Fibroblast of mammary gland (primary cell): ENCODE measurements at regions not wholly inside any gene's neighbourhood (a gene's known extent, or its start where the extent isn't known, plus 50 kb on each side); places are given as distances from the start of the nearest gene placed in this dataset.

Source experiments
- DNase-seq: peaks from one replicate; pipeline ENCODE4 v3.0.0-alpha.2; 2010; ENCODE audit warnings: low read depth
- H3K4me3 ChIP-seq: 2 replicates; pipeline ENCODE4 v1.5.1; 2011; ENCODE audit warnings: low read depth, mild to moderate bottlenecking, low read length, moderate library complexity; ENCODE audit not compliant: control insufficient read depth
- TF ChIP-seq, protein P1 (sequence below): conservative IDR thresholded peaks from 2 replicates; pipeline ENCODE4 v1.5.1; 2011; ENCODE audit warnings: low read depth, low read length, inconsistent platforms; ENCODE audit not compliant: control insufficient read depth, insufficient read depth

DNA sequence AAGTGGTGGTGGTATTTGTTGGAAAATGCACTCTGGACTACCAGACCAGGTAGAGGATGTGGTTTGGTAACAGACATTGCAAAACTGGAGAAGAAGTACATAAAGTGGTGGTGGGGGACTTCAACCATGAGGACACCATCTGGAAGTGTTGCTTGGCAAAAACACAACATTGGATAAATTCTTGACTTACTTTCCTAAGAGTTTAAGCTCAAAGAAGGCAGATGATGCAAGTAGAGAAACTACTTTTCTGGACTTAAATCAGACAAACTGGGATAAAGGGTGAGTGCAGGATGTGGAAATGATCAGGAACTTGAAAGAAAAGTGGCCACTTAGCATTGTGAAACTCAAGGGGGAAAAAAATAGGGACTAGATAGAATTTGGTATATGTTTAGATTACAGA is 487.4 kb downstream of the ZEB2 start:
- H3K4me3 ChIP-seq: no peak overlapping the region
- TF ChIP-seq, protein P1, sequence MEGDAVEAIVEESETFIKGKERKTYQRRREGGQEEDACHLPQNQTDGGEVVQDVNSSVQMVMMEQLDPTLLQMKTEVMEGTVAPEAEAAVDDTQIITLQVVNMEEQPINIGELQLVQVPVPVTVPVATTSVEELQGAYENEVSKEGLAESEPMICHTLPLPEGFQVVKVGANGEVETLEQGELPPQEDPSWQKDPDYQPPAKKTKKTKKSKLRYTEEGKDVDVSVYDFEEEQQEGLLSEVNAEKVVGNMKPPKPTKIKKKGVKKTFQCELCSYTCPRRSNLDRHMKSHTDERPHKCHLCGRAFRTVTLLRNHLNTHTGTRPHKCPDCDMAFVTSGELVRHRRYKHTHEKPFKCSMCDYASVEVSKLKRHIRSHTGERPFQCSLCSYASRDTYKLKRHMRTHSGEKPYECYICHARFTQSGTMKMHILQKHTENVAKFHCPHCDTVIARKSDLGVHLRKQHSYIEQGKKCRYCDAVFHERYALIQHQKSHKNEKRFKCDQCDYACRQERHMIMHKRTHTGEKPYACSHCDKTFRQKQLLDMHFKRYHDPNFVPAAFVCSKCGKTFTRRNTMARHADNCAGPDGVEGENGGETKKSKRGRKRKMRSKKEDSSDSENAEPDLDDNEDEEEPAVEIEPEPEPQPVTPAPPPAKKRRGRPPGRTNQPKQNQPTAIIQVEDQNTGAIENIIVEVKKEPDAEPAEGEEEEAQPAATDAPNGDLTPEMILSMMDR: no peak
- DNase-seq: peak; percentile 85

DNA sequence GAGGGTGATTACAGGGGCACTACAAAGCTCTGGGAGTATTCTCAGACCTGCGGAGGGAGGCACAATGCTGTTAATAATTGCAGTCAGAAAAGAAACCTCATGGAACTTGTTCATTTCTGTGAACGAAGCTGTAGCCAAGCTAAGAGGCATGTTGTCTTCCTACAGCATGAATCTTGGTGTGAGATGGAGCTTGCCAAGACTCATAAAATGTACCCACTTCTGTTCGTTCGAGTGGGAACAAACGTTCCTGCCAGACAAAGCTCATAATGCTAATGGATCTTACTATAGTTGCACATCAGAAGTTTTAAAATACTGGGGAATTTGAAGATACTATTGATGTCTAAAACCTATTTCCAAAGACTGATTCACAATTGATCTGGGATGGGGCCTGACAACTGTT is 489.1 kb downstream of the ZEB2 start:
- no peak overlapping the region for H3K4me3 ChIP-seq
- TF ChIP-seq, protein P1: no peak
- no peak for DNase-seq

DNA sequence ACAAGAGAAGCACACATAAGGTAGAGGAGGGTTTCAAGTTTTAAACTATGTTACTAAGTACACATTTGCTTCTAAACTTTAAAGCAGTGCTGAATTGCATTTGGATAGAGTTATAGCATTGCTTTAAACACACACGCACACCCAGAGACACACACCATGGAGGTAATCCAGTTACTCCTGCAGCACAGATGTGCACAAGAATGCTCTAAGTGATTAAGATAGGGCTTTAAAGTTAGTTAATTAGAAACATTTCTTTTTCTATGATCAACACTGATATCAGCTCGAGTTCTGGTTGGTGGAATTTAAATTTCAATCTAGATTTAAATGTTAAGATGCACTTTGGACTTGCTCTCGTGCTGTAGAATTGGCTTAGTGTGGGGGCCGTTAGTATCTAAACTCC is 492.3 kb downstream of the ZEB2 start:
- no peak overlapping the region for H3K4me3 ChIP-seq
- TF ChIP-seq, protein P1: no peak
- DNase-seq: no peak

DNA sequence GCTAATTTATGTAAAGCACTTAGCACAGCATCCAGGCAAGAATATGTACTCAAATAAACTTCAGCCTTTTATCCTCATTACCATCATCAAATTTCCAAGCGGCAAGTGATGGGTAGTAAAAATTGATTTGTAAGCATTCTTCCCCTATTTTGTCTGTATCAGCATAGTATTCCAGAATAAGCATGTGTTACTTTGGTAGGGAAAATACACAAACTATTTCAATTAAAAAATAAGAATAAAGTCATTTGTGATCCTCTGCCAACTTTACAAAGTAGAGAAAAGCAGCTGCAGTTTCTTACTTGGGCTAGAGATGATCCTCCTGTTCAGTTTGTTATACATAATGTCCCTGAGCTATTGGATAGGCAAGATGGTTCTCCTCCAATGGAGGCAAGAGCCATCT is 493.2 kb downstream of the ZEB2 start:
- no peak overlapping the region for H3K4me3 ChIP-seq
- TF ChIP-seq, protein P1: no peak
- no peak for DNase-seq

DNA sequence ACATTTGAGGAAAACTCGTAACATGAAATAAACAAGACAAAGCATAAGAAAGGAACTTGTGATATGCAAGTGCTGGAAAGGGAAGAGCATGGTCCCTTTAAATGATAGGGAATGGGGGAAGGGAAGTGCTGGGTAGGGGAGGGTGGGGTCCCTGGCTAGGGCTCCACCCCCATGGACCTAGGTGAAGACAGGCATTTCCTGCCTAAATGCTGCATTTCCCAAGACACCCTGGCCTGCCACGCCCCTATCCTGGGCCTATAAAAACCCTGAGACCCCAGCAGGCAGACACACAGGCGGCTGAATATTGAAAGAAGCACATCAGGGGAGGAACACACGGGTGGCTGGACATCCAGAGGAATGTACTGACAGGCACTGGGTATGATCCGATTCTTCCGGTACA is 499.9 kb downstream of the ZEB2 start:
- H3K4me3 ChIP-seq: no peak overlapping the region
- no peak for DNase-seq
- TF ChIP-seq, protein P1: no peak

DNA sequence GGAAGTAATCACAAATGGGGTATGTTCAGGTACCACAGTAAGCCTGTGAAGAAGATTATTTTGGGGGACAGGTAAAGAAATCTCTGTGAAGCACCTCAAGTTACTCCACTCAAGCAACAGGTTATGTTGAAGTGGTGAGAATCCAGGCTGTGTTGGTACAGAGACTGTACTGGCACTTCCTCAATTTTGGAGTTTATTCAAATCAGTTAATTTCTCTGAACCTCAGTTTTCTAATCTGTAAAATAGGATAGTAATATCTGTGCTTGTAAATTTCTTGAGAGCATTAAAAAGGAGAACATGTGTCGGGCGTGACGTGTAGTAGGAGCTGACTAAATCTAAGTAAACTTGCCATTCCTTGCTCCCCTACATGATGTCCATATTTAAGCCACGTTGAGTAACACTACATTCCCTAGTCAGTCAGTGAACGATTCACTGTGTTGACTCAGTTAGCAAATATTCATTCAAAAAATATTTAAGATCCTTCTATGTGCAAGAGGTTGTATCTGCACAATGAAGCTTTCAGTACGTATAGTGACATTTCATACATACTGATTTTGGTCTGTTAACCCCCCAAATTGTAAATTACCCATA is 504.2 kb downstream of the ZEB2 start:
- no peak overlapping the region for H3K4me3 ChIP-seq
- TF ChIP-seq, protein P1: no peak
- peak; percentile 95 for DNase-seq

DNA sequence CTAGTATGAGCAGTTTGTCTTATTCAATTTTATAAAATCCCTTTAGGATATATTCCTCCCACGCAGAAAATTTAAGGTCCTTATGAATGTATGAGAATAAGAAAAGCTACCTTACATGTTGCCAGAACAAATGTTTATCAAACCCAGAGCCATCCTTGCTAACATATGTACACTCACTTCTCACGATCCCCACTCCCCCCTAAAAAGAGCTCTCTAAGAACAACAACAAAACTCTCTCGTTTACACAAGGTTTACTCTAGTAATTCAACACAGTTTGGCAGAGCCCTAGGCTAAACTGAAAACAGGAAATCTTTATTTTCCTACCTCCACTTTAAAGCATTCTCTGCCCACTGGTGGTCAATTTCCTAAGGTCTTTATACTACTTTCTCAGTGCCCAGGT is 504.9 kb downstream of the ZEB2 start:
- no peak for DNase-seq
- H3K4me3 ChIP-seq: no peak overlapping the region
- TF ChIP-seq, protein P1: no peak
